ENCODE measurements at regions not wholly inside any gene's neighbourhood (a gene's known extent, or its start where the extent isn't known, plus 50 kb on each side); places are given as distances from the start of the nearest gene placed in this dataset.
"Not testable (repeated sequence)": the region's sequence is repeated elsewhere in the genome, so short reads cannot be mapped to it uniquely, and the experiment has no call there.

DNA sequence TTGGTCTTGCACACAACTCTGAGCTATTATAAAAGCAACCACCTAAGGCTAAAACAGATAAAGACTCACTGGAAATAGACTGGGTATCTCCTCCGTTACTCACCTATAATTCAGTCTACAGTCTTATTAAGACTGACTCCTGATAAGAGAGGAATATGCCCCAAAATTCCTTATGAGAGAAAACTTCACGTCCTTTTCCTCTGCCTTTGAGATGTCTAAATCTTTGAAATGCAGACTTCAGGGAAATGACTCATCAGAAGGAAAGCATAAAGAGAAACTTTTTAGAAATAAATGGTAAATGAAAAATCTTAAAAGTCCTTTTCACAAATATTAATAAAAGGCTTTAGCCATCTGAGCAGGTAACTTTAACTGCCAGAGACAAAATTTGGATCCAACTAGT is 187.5 kb upstream of the RTL1 start:
- no peak overlapping the region for H3K27ac ChIP-seq
- no peak for DNase-seq
- no peaks in the 10 kb centered on the region for H3K4me1 ChIP-seq
- TF ChIP-seq, protein P1, sequence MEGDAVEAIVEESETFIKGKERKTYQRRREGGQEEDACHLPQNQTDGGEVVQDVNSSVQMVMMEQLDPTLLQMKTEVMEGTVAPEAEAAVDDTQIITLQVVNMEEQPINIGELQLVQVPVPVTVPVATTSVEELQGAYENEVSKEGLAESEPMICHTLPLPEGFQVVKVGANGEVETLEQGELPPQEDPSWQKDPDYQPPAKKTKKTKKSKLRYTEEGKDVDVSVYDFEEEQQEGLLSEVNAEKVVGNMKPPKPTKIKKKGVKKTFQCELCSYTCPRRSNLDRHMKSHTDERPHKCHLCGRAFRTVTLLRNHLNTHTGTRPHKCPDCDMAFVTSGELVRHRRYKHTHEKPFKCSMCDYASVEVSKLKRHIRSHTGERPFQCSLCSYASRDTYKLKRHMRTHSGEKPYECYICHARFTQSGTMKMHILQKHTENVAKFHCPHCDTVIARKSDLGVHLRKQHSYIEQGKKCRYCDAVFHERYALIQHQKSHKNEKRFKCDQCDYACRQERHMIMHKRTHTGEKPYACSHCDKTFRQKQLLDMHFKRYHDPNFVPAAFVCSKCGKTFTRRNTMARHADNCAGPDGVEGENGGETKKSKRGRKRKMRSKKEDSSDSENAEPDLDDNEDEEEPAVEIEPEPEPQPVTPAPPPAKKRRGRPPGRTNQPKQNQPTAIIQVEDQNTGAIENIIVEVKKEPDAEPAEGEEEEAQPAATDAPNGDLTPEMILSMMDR (IDR thresholded peaks at IDR 0.05): no peak
- no peak overlapping the region for H3K4me3 ChIP-seq
- H3K9me3 ChIP-seq: no peaks in the 10 kb centered on the region
- H3K27me3 ChIP-seq: peaks cover 0 to 4% of the 10 kb centered on the region in 2 donors
- intact Hi-C loops (cut with DNase I; ENCODE audit: low total_unique reads): no loop called here
- no peaks in the 10 kb centered on the region for H3K36me3 ChIP-seq

DNA sequence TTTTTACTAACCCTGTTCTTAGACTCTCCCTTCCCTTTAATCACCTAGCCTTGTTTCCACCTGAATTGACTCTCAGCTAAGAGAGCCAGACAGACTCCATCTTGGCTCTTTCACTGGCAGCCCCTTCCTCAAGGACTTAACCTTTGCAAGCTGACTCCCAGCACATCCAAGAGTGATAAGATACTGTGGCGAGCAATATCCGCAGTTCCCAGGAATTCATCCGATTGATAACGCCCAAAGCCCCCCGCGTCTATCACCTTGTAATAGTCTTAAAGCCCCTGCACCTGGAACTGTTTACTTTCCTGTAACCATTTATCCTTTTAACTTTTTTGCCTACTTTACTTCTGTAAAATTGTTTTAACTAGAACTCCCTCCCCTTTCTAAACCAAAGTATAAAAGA is 191.4 kb upstream of the RTL1 start:
- H3K36me3 ChIP-seq; H3K27me3 ChIP-seq; intact Hi-C loops (cut with DNase I; ENCODE audit: low total_unique reads); H3K9me3 ChIP-seq; H3K27ac ChIP-seq; H3K4me1 ChIP-seq; H3K4me3 ChIP-seq; DNase-seq: not testable (repeated sequence)

DNA sequence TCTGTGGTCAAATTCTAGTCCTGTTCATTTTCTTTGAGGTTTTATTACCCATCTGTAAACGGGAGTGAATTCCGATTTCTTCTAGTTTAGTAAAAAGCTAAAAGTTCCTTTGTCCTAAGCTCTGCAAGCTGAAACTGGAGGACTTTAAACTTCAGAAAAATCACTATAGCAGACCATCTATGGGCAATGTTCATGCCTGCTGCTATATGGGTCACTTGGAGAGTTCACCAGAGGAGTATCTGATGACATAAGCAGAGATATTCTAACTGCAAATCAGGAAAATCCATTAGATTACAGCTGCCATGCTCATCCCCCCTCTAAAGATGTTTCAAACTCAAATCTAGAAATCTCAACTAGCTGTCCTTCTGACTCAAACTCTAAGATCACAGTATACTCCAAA is 193.0 kb upstream of the RTL1 start:
- no peak for DNase-seq
- intact Hi-C loops (cut with DNase I; ENCODE audit: low total_unique reads): no loop called here

DNA sequence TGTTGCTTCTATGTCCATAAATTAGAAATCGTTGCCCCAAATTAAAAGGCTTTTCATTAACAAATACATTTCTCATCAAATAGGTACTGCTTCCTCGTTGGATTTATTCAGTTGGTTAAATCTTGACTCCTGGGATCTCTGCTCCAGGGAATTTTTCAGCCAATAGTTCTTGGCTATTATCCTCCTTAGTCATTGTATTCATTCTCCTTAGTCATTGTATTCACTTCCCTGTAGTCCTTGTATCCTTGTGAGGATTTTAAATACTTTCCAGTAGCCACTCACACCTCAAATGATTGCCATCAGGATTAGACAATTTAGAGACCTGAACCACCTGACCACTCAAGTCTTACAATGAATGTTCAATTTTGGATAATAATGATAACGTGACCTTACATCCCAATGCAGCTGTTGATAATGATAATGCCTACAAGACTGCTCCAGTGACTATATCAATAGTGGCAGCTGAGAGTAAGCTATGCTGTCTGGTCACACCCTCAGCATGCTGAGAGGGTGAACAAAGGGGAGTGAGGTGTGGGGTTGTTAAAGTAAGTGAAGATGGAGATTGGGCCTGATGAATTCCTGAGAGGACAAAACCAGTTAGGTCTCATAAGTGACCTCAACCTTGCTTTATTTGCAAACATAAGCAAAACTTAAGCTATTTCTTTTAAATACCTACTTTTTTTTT is 193.7 kb upstream of the RTL1 start:
- intact Hi-C loops (cut with DNase I; ENCODE audit: low total_unique reads): no loop called here

More for the DNA sequence above, 193.0 kb upstream of the RTL1 start:
- no peaks in the 10 kb centered on the region for H3K36me3 ChIP-seq
- H3K27ac ChIP-seq: no peak overlapping the region
- TF ChIP-seq, protein P1 (IDR thresholded peaks at IDR 0.05): no peak
- no peak overlapping the region for H3K4me3 ChIP-seq
- peaks cover 0 to 5% (median 0%) of the 10 kb centered on the region in 3 donors for H3K9me3 ChIP-seq
- H3K27me3 ChIP-seq: peaks cover 0 to 4% of the 10 kb centered on the region in 2 donors
- no peaks in the 10 kb centered on the region for H3K4me1 ChIP-seq

DNA sequence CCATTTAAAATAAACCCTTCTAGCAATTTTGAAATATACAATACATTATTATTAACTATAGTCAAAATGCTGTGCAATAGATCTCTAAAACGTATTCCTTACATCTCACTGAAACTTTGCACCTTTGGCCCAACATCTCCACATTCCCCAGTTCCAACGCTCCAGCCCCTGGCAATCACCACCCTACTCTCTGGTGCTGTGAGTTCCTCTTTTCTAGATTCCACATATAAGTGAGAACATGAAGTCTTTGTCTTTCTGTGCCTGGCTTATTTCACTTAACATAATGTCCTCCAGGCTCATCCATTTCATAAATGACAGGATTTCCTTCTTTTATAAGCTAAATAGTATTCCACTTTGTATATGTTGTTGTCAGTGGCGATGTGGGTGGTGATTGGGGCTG is 194.7 kb upstream of the RTL1 start:
- Histone ChIP-seq H3K9me3 (peaks cover 0 to 5% (median 0%) of the 10 kb centered on the region in 3 donors), H3K4me3 (no peak overlapping the region), H3K4me1 (no peaks in the 10 kb centered on the region), H3K36me3 (no peaks in the 10 kb centered on the region), H3K27ac (no peak overlapping the region), H3K27me3 (peaks cover 0 to 5% of the 10 kb centered on the region in 2 donors)
- peak in 1 of 2 donors; percentile 7 for DNase-seq
- intact Hi-C loops (cut with DNase I; ENCODE audit: low total_unique reads): no loop called here
- TF ChIP-seq, protein P1 (IDR thresholded peaks at IDR 0.05): no peak

More for the DNA sequence above, 193.7 kb upstream of the RTL1 start:
- Histone ChIP-seq H3K4me1 (no peaks in the 10 kb centered on the region), H3K4me3 (no peak overlapping the region), H3K27ac (no peak overlapping the region), H3K36me3 (no peaks in the 10 kb centered on the region), H3K27me3 (peaks cover 0 to 4% of the 10 kb centered on the region in 2 donors), H3K9me3 (peaks cover 0 to 5% (median 0%) of the 10 kb centered on the region in 3 donors)
- TF ChIP-seq, protein P1 (IDR thresholded peaks at IDR 0.05): no peak
- no peak for DNase-seq

DNA sequence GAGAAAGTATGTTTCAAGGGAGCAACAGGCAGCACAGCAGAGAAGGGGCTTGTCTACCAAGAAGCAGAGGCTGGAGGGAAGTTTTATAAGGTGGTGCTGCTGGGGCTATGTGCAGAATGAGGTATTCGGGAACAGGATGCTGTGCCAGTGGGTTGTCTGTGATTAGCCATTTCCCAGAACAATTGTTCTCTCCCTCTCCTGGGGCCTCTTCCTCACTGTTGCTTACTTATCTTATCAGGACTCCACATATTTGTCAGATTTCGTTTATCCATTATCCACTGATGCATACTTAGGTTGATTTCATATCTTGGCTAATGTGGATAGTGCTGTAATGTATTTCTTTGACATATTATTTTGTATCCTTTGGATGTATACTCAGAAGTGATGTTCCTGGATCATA is 195.1 kb upstream of the RTL1 start:
- H3K4me3 ChIP-seq: no peak overlapping the region
- no peaks in the 10 kb centered on the region for H3K36me3 ChIP-seq
- no peak overlapping the region for H3K27ac ChIP-seq
- intact Hi-C loops (cut with DNase I; ENCODE audit: low total_unique reads): no loop called here
- peak in 1 of 2 donors; percentile 4 for DNase-seq
- H3K4me1 ChIP-seq: no peaks in the 10 kb centered on the region
- TF ChIP-seq, protein P1 (IDR thresholded peaks at IDR 0.05): no peak
- H3K27me3 ChIP-seq: peaks cover 0 to 9% of the 10 kb centered on the region in 2 donors
- H3K9me3 ChIP-seq: peaks cover 0 to 5% (median 0%) of the 10 kb centered on the region in 3 donors

Data from tibial artery (tissue), 4 donors.